ENCODE measurements at regions not wholly inside any gene's neighbourhood (a gene's known extent, or its start where the extent isn't known, plus 50 kb on each side); places are given as distances from the start of the nearest gene placed in this dataset.
A peak's percentile ranks its signal among the peaks of the same experiment; 100 is the strongest.

DNA sequence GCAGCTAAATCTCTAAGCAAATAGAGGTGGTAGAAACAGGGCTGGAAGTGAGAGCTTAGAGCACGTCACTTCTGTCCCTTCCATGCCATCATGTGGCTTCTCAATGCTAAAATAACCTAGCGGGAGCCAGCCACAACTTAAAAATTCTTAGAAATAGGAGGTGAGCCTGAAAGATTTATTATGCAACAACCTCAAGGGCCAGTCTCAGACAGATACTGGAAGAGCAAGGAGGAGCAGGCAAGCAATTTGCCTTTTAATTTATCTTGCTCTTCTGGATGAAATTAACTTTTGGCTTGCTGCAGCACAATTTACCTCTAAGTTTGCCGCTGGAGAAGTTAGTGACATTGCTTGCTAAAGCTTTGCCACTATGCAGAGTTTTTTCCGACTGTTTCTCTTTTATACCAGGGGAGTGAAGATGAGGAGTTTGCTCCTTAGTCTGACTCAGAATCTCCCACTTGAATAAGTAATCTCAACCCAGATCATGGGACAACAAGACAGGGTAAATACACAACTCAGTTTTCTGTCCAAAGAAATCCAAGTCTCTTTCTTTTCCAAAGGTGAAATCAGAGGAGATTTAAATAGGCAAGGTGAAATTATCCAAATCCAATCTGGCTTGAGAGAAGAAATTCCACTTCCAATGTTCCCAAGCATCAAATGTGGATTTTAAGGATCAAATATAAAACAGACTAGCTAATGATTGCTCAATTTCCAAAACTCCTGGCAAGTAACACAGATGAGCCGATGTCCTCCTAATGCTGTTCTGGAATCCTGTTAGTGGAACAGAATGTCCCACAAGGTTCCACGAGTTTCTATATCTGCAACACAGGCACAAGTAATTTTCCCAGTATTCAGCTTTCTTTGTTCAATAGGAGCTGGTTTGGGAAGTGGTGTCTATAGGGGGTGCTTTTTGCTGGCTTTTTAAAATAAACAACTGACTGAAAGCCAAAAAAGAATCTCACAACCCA lies 329.4 kb upstream of the RORA start:
- H3K9me3 Mint-ChIP-seq: peaks cover 0 to 12% (median 2%) of the 10 kb centered on the region in 7 donors
- ATAC-seq (ENCODE audit: low read depth in 2 of 2): no peak
- no peaks in the 10 kb centered on the region for H3K36me3 Mint-ChIP-seq
- no peak for DNase-seq
- H3K27ac Mint-ChIP-seq: no peak overlapping the region
- peaks cover 0 to 8% (median 0%) of the 10 kb centered on the region in 3 donors for H3K27me3 Mint-ChIP-seq
- no peaks in the 10 kb centered on the region for H3K4me1 Mint-ChIP-seq
- no peak overlapping the region for H3K4me3 Mint-ChIP-seq

DNA sequence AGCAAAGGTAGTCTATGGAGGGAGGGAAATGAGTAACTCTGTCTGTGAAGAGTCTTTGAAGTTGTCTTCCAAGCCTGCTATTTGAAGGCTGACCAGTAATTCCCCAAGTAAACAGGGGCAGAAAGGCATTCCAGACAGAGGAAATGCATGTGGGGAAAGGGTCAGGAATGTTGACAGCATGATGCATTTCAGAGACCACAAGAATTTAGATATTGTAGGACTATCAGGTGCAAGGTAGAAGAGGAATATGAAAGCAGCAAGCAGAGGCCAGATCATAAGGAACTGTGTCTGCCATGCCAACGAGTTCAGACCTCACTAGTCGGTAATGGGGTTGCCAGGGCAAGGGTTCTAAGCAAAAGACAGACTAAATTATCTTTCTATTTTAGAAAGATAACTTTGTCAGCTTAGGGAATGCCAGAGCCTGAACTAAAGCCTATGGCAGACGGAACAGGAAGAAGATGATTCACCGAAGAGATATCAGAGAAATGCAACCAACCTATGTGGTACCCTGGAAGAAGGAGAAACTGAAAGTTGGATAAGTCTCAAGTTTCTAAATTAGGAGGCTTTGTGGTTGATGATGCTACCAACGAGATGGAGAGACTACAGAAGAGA lies 327.0 kb upstream of the RORA start:
- Mint-ChIP-seq H3K27ac (no peak overlapping the region), H3K4me3 (no peak overlapping the region), H3K4me1 (no peaks in the 10 kb centered on the region), H3K36me3 (no peaks in the 10 kb centered on the region), H3K9me3 (peaks cover 0 to 8% (median under 1%) of the 10 kb centered on the region in 7 donors), H3K27me3 (peaks cover 0 to 4% (median 0%) of the 10 kb centered on the region in 3 donors)
- ATAC-seq (ENCODE audit: low read depth in 2 of 2) (no peak), DNase-seq (no peak)

DNA sequence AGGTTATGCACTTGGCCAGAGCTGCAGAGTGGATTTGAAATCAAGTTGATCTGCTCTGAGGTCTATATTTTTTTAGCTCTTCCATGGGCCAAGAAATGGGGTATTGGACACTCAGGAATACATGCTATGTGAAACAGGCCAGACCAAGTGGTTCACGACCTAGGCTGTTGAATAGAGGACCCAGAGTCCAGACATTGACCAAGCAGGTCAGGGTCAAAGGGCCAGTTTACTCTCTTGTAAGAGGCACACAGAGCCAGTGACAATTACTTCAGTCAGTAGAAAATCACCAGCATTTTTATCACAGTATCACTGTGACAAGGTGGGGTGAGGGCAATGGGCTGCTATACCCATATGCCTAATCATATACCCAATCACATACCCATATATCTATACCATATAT lies 320.6 kb upstream of the RORA start:
- Mint-ChIP-seq H3K4me3 (no peak overlapping the region), H3K36me3 (no peaks in the 10 kb centered on the region)

DNA sequence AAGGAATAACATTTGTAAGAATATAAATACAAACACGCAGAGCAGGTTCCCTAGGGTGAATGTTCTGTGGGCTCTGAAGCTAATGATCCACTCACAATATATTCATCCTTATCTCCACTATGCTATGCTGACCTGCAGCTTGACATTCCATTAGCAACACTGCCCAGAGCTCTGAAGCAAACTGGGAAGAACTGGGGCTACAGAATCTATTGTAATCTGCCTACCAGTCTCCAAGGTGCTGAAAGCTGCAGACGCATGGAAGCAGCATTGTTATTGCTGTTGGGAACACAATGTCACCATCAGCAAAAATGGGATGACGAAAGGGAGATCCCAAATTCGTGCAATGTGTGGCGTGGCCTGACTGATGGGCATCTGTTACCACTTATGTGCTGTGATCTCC lies 316.7 kb upstream of the RORA start:
- Mint-ChIP-seq H3K4me3 (no peak overlapping the region), H3K9me3 (peaks cover 0 to 3% (median 0%) of the 10 kb centered on the region in 7 donors)
- ATAC-seq (ENCODE audit: low read depth in 2 of 2): no peak

More for the DNA sequence above, 320.6 kb upstream of the RORA start:
- Mint-ChIP-seq H3K27me3 (peaks cover 0 to 8% (median 8%) of the 10 kb centered on the region in 3 donors), H3K9me3 (peaks cover 0 to 5% (median 0%) of the 10 kb centered on the region in 7 donors), H3K4me1 (no peaks in the 10 kb centered on the region), H3K27ac (no peak overlapping the region)
- ATAC-seq (ENCODE audit: low read depth in 2 of 2) (no peak), DNase-seq (no peak)

DNA sequence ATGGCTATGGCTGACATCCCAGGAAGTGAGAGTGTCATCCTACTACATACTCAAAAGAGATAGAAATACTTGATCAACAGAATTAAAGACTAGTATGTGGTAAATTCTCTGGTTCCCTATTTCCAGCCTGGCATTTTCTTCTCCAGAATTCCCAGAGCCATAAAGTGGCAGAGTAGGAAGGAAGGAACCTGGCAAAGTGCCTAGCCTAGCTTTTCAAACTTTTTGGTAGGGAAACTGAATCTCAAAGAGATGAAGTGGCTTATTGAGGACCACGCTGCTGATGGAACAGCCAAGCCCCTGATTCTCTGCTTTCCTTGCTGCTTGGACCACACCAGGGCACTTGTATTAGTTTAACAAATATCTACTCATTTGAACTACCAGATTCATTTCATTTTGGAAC lies 312.4 kb upstream of the RORA start:
- H3K4me3 Mint-ChIP-seq: no peak overlapping the region
- H3K27ac Mint-ChIP-seq: no peak overlapping the region
- H3K27me3 Mint-ChIP-seq: peaks cover 6 to 10% (median 8%) of the 10 kb centered on the region in 3 donors
- no peaks in the 10 kb centered on the region for H3K9me3 Mint-ChIP-seq
- no peaks in the 10 kb centered on the region for H3K4me1 Mint-ChIP-seq
- no peak for DNase-seq
- ATAC-seq (ENCODE audit: low read depth in 2 of 2): no peak
- H3K36me3 Mint-ChIP-seq: no peaks in the 10 kb centered on the region

More for the DNA sequence above, 316.7 kb upstream of the RORA start:
- H3K27me3 Mint-ChIP-seq: peaks cover 0 to 8% (median 8%) of the 10 kb centered on the region in 3 donors
- no peak for DNase-seq
- H3K27ac Mint-ChIP-seq: no peak overlapping the region
- H3K36me3 Mint-ChIP-seq: no peaks in the 10 kb centered on the region
- H3K4me1 Mint-ChIP-seq: no peaks in the 10 kb centered on the region

DNA sequence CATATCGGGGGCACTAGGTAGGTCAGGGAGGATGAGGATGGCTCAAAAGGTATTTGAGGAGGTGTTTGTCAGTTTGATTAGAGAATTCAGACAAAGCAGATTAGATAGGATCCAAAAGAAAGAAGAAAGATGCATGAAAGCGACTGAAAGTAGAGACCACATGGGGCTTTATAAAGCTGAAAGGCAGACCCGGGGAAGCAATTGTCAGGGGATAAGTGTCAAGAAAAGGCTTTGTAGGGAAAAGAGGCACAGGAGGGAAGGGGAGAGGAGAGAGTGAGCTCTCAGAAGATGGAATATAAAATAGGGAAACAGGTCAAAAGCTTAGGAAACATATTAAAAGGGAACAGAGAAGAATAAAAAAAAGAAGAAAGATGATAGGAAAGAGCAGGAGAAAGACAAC lies 308.2 kb upstream of the RORA start:
- H3K36me3 Mint-ChIP-seq: no peaks in the 10 kb centered on the region
- peaks cover 8 to 10% (median 8%) of the 10 kb centered on the region in 3 donors for H3K27me3 Mint-ChIP-seq
- no peak overlapping the region for H3K27ac Mint-ChIP-seq

DNA sequence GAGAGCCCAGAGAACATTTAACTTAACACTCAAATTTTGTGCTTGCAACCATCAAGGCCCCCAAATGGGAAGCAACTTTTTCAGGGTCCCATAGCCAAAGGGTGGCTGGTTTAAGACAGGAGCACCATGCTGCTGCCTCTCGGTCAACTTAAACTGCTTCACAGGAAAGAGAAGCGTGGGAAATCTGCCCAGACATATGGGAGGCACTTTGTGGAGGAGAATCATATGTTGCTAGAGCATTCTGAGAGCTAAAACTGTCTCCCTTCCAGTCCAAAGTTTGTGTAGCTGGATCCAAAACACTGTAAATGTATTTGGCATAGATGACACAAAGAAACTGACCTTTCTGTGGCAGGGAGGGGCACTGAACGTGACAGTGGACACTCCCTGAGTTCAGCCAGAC lies 305.9 kb upstream of the RORA start:
- Mint-ChIP-seq H3K27me3 (peaks cover 8 to 10% (median 8%) of the 10 kb centered on the region in 3 donors), H3K4me1 (no peaks in the 10 kb centered on the region), H3K9me3 (peaks cover 0 to 2% (median 0%) of the 10 kb centered on the region in 7 donors), H3K4me3 (no peak overlapping the region), H3K27ac (no peak overlapping the region), H3K36me3 (no peaks in the 10 kb centered on the region)
- ATAC-seq (ENCODE audit: low read depth in 2 of 2) (no peak), DNase-seq (no peak)

More for the DNA sequence above, 308.2 kb upstream of the RORA start:
- H3K4me3 Mint-ChIP-seq: peak overlapping the region in 1 of 8 donors; percentile 38
- DNase-seq (no peak), ATAC-seq (ENCODE audit: low read depth in 2 of 2) (no peak)
- no peaks in the 10 kb centered on the region for H3K4me1 Mint-ChIP-seq
- H3K9me3 Mint-ChIP-seq: peaks cover 0 to 2% (median 0%) of the 10 kb centered on the region in 7 donors

DNA sequence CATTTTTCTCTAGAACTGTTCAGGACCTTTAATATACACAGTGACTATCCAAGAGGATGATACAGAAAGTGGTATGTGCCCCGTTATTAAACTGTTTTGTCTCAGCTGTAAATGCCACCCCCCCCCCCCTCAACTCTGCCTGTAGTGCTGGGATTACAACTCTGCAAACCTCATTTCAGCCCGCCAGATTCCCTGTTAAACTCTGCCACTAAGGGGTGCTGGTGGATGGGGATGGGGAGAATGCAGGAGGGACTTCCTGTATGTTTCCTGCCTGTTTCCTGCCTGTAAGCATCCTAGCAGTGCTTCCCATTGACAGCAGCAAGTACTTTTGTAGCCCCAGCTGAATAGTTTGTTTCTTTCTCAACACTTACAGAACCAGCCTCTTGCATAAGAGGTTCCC lies 301.7 kb upstream of the RORA start:
- DNase-seq (no peak), ATAC-seq (ENCODE audit: low read depth in 2 of 2) (no peak)
- Mint-ChIP-seq H3K4me3 (no peak overlapping the region), H3K27ac (no peak overlapping the region), H3K9me3 (peaks cover 0 to 4% (median 0%) of the 10 kb centered on the region in 7 donors), H3K36me3 (no peaks in the 10 kb centered on the region), H3K4me1 (no peaks in the 10 kb centered on the region), H3K27me3 (no peaks in the 10 kb centered on the region)

DNA sequence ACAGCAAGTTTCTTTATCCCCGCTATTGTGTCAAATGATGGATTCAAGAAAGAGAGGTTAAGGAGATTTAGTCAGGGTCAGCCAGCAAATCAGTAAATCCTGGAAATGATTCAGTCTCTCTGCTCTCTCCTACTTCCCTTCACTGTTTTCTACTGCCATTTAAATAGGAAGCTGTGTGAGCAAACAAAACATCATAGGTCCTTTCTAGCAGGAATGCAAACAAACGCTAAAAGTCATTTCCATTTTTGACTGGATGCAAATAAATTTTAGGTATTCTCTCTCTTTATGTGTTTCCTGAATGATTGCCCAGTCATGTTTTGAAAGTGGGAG lies 299.4 kb upstream of the RORA start:
- Mint-ChIP-seq H3K4me1 (peaks cover 0 to 9% (median 0%) of the 10 kb centered on the region in 3 donors), H3K4me3 (no peak overlapping the region), H3K9me3 (peaks cover 0 to 2% (median 0%) of the 10 kb centered on the region in 7 donors), H3K36me3 (no peaks in the 10 kb centered on the region), H3K27me3 (no peaks in the 10 kb centered on the region), H3K27ac (no peak overlapping the region)
- ATAC-seq (ENCODE audit: low read depth in 2 of 2): no peak
- DNase-seq: no peak

DNA sequence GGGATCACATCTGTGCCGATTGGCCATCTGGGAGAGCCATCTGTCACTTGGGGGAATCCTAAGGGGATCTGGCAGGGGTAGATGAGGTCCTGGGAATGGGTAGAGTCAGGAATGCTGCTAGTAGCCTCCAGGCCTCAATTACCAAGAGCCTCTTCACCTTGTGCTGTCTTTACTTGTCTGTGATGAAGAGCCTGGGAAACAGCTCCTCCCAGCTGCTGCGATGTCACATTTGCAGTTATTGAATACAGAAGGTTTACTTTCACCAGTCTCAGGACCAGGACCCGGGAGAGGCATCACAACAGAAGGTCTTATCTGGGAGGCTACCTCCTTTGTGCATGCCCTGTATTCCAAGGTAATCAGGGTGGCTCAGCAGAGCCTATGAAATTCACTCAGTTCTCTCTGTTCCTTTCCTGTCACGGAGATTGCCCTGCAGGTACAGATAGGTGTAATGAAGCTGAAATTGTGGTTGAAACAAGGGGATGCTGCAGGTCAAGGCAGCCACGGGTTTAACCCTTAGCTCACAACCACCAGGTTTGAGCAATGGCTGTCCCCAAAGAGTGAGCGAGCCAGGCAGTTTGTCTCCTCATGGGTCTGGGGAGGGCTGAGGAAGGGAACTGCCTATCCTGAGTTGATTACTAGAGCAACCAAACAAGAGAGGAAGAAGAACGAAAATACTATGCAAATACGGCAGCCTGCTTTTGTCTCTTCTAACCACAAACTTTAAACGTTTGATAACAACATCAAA lies 298.9 kb upstream of the RORA start:
- ATAC-seq (ENCODE audit: low read depth in 2 of 2) (no peak), DNase-seq (no peak)
- Mint-ChIP-seq H3K36me3 (no peaks in the 10 kb centered on the region), H3K4me3 (no peak overlapping the region), H3K4me1 (peaks cover 0 to 11% (median 0%) of the 10 kb centered on the region in 3 donors), H3K27ac (peak overlapping the region in 1 of 6 donors; percentile 7), H3K9me3 (peaks cover 0 to 2% (median 0%) of the 10 kb centered on the region in 7 donors), H3K27me3 (no peaks in the 10 kb centered on the region)

DNA sequence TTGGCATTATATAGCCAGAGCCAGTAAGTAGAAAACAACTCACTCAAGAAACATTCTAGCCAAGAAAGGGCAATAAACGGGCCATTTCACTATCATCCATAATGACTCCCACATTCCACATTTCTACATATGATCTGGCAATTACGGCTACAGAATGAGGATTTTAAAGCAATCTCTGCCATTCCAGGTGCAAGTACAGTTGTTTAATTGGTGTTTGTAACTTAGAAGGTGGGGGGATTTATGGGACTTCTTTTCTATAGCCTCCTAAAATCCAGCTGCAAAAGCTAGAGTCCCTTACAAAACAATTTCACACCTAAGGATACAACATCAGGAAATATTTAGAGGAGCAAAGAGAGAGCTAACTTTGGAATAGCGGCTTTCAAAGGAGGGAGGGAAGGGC lies 295.4 kb upstream of the RORA start:
- no peaks in the 10 kb centered on the region for H3K27me3 Mint-ChIP-seq
- ATAC-seq (ENCODE audit: low read depth in 2 of 2): no peak
- H3K9me3 Mint-ChIP-seq: peaks cover 0 to 2% (median 0%) of the 10 kb centered on the region in 7 donors
- H3K27ac Mint-ChIP-seq: no peak overlapping the region
- no peaks in the 10 kb centered on the region for H3K36me3 Mint-ChIP-seq
- no peak overlapping the region for H3K4me3 Mint-ChIP-seq
- no peak for DNase-seq
- H3K4me1 Mint-ChIP-seq: peaks cover 0 to 11% (median 0%) of the 10 kb centered on the region in 3 donors

DNA sequence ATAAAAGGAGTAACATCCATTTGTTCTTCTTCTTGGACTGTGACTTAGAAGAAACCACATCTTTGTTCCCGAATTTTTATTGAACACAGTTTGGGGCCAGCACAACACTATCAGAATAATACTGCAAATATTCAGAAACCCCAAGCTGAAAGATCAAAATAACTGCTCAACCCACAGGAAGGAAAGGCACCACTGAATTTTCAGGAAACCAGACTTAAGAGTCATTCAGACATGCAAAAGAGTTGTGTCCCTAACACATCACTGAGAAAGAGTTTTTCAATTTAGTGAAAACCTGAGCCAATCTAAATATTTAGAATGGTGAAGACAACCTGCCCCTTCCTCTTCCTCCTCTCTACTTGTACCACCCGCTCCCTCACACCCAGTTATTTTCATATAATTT lies 295.0 kb upstream of the RORA start:
- Mint-ChIP-seq H3K4me1 (peaks cover 0 to 11% (median 0%) of the 10 kb centered on the region in 3 donors), H3K36me3 (no peaks in the 10 kb centered on the region), H3K27me3 (no peaks in the 10 kb centered on the region), H3K4me3 (no peak overlapping the region), H3K27ac (no peak overlapping the region), H3K9me3 (peaks cover 0 to 3% (median 0%) of the 10 kb centered on the region in 7 donors)
- DNase-seq: no peak
- ATAC-seq (ENCODE audit: low read depth in 2 of 2): no peak

DNA sequence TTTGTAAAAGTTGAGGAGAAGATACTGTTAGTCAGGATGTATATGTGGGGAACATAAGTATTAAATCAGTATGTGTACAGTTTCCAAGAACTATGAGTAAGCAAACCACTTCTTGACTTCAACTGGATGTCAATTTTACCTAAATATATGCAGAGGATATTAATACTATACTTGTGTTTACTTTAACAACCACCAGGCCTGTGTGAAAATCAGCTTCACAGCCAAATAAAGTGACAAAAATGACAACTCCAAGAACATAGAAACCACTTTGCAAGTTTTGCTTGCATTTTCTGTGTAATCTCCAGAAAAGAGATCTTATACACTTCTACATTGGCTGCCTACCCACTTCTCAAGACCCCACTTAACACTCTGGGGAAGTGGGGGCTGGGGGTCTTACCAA lies 293.3 kb upstream of the RORA start:
- Mint-ChIP-seq H3K36me3 (no peaks in the 10 kb centered on the region), H3K4me1 (peaks cover 0 to 11% (median 0%) of the 10 kb centered on the region in 3 donors), H3K4me3 (no peak overlapping the region), H3K27me3 (no peaks in the 10 kb centered on the region), H3K9me3 (peaks cover 0 to 4% (median 0%) of the 10 kb centered on the region in 7 donors), H3K27ac (no peak overlapping the region)
- ATAC-seq (ENCODE audit: low read depth in 2 of 2) (no peak), DNase-seq (no peak)

Data from naive B cell (primary cell).